ENCODE measurements at regions not wholly inside any gene's neighbourhood (a gene's known extent, or its start where the extent isn't known, plus 50 kb on each side); places are given as distances from the start of the nearest gene placed in this dataset.

DNA sequence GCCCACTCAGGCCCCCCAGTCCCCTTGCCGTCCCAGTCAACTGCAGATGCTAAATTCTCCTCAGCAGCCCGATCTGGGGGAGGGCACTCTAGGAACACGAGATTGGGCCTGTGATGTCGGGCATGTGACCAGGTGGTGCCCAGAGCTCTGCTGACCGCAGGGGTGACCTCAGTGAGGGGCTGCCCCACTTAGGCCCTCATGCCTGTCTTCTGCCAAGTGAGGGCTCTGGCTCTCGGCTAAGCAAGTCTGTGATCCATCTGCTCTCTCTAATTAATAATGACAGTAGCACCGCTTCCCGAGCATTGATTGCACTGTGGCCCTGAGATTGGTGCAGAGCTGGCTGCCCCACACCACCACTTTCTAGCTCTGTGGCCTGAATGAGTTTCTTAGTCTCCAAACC, 138.8 kb downstream of the MRM1 start:
- TF ChIP-seq POLR2A (IDR thresholded peaks at IDR 0.05), result no peak
- TF ChIP-seq, protein P1, sequence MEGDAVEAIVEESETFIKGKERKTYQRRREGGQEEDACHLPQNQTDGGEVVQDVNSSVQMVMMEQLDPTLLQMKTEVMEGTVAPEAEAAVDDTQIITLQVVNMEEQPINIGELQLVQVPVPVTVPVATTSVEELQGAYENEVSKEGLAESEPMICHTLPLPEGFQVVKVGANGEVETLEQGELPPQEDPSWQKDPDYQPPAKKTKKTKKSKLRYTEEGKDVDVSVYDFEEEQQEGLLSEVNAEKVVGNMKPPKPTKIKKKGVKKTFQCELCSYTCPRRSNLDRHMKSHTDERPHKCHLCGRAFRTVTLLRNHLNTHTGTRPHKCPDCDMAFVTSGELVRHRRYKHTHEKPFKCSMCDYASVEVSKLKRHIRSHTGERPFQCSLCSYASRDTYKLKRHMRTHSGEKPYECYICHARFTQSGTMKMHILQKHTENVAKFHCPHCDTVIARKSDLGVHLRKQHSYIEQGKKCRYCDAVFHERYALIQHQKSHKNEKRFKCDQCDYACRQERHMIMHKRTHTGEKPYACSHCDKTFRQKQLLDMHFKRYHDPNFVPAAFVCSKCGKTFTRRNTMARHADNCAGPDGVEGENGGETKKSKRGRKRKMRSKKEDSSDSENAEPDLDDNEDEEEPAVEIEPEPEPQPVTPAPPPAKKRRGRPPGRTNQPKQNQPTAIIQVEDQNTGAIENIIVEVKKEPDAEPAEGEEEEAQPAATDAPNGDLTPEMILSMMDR (IDR thresholded peaks at IDR 0.05), result no peak

Data from thyroid gland (tissue), 4 donors.